ENCODE measurements at regions not wholly inside any gene's neighbourhood (a gene's known extent, or its start where the extent isn't known, plus 50 kb on each side); places are given as distances from the start of the nearest gene placed in this dataset.

DNA sequence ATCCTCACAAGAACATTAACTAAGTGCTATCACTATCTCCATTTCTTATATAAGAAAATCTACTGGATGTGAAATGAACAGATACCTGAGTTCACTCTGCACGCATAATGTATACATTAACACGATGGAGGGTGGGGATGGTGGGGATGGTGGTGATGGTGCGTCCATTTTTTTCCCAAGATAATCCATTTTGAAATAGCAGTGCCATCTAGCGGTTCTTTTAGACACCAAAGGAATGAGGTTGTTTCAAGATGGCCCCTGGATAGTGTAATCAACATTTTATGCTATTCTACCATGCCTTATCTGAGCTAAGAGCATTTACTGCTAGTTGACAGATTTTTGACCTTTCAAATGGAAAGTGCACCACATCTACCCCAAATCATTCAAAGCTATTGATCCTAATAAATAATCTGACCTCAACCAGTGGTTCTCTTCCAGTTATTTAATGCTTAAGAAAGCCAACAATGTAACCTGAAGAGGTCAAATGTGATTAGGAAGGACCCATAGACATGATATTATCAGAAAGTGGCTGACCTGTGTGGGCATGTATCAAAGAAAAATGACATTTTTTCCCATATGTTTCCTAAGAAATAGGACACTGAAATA lies 714.7 kb upstream of the TENM4 start:
- Histone ChIP-seq H3K9ac (ENCODE audit: low read depth, low read length) (no peak overlapping the region), H3K9me3 (ENCODE audit: control insufficient read depth, insufficient read depth, low read length) (no peaks in the 10 kb centered on the region), H3K36me3 (ENCODE audit: insufficient read depth, low read length) (no peaks in the 10 kb centered on the region), H3K4me1 (ENCODE audit: insufficient read depth, low read length) (no peaks in the 10 kb centered on the region; the same call in none of the 2 replicates)

DNA sequence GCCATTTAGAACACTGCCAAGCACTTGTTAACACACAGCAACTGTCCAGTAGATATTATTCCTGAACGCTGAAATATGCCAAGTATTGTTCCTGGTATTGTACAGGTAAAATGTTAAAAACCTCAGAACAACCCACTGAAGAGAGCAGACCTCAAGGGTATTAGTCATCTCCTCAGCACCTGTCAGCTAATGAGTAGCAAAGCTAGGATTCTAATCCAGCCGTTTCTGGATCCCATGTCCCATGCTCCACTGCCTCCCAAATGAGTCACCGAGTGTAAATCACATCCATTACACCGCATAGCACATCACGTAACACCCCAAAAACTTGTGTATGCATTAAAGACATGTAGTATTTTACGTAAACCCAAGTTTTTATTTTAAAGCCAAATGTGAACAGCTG lies 705.4 kb upstream of the TENM4 start:
- Histone ChIP-seq H3K9ac (ENCODE audit: low read depth, low read length) (no peak overlapping the region), H3K9me3 (ENCODE audit: control insufficient read depth, insufficient read depth, low read length) (no peaks in the 10 kb centered on the region), H3K4me1 (ENCODE audit: insufficient read depth, low read length) (0 out of 2 replicates have a peak, but pooled peaks cover 3% of the 10 kb centered on the region), H3K36me3 (ENCODE audit: insufficient read depth, low read length) (no peaks in the 10 kb centered on the region)

DNA sequence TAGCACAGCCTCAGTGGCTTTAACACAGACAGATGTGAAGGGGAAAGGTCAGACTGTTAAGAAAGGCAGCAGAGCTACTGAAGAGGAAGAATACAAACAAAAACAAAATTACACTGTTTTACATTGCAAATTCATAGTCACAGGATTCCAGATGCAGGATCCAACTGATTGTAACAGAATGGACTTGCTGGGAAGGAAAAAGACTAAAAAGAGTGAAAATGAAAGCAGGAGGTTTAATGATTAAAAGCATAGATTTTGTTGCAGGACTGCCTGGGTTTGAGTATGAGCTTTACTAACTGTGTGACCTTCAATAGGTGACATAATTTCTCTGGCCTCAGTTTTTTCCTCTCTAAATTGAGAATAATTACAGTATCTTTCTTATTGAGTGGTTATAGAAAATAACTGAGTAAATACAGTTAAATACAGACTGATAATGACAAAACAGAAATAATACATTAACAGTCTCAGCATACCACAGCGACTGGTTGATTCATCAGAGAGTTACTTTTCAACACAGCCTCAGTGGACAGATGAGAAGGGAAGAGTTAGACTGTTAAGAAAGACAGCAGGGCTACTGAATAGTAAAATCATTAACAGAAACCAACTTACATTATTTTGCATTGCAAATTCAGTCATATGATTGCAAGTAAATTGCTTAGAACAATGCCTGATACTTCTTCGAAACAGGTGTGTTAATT lies 704.2 kb upstream of the TENM4 start:
- no peaks in the 10 kb centered on the region for H3K36me3 ChIP-seq (ENCODE audit: insufficient read depth, low read length)
- H3K9ac ChIP-seq (ENCODE audit: low read depth, low read length) = no peak overlapping the region
- no peaks in the 10 kb centered on the region for H3K9me3 ChIP-seq (ENCODE audit: control insufficient read depth, insufficient read depth, low read length)
- H3K4me1 ChIP-seq (ENCODE audit: insufficient read depth, low read length) = 0 out of 2 replicates have a peak, but pooled peaks cover 3% of the 10 kb centered on the region

GRCh38 chr11:80136991-80137390 lies 696.2 kb upstream of the TENM4 start:
- H3K9me3 ChIP-seq (ENCODE audit: control insufficient read depth, insufficient read depth, low read length) = no peaks in the 10 kb centered on the region

DNA sequence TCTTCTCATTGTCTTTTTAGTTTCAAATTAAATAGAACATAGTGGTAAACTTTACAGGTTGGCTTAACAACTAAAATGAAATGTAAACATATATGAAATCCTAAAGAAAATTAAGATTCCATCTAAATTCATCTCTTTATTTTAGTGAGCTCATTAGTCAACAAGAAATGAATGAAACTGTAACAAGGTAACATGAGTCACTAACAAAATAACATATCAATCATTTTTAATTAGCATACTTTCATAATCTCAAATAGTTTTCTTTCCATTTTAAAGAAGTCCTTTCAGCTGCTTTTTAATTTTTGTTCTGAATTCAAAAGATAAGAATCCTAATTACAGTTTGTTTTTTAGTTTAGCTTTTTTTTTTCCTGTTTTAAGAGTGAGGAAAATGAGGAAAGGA lies 688.6 kb upstream of the TENM4 start:
- no peaks in the 10 kb centered on the region for H3K4me1 ChIP-seq (ENCODE audit: insufficient read depth, low read length)
- no peaks in the 10 kb centered on the region for H3K36me3 ChIP-seq (ENCODE audit: insufficient read depth, low read length)
- H3K9me3 ChIP-seq (ENCODE audit: control insufficient read depth, insufficient read depth, low read length) = peaks cover 6% of the 10 kb centered on the region; the same call in 1 of the 2 replicates
- no peak overlapping the region for H3K9ac ChIP-seq (ENCODE audit: low read depth, low read length)

More at GRCh38 chr11:80136991-80137390, 696.2 kb upstream of the TENM4 start:
- Histone ChIP-seq H3K9ac (ENCODE audit: low read depth, low read length) (no peak overlapping the region), H3K4me1 (ENCODE audit: insufficient read depth, low read length) (no peaks in the 10 kb centered on the region), H3K36me3 (ENCODE audit: insufficient read depth, low read length) (no peaks in the 10 kb centered on the region)

- no peaks in the 10 kb centered on the region for H3K36me3 ChIP-seq (ENCODE audit: insufficient read depth, low read length)
- H3K4me1 ChIP-seq (ENCODE audit: insufficient read depth, low read length) = no peaks in the 10 kb centered on the region
- H3K9me3 ChIP-seq (ENCODE audit: control insufficient read depth, insufficient read depth, low read length) = peaks cover 8% of the 10 kb centered on the region; the same call in 1 of the 2 replicates
- no peak overlapping the region for H3K9ac ChIP-seq (ENCODE audit: low read depth, low read length)
These were observed 681.4 kb upstream of the TENM4 start for GRCh38 chr11:80122211-80122610.

DNA sequence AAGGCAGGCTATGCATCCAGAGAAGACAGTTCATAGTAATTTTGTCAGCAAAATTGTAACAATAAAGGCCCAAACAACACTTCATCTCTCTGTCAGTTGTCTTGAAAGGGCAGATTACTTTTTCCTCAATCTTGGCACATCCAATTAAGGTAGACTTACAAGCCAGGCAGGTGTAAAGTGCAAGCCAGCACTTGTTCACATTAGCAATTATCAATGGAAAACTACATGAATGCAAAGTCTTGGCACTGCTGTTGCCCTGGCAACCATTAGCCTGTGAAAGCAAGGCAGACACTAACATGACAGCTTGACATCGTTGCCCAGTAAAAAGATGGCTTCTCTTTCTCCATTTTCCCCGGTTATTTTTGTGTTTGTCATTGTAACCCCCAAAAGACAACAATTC lies 677.2 kb upstream of the TENM4 start:
- Histone ChIP-seq H3K9ac (ENCODE audit: low read depth, low read length) (no peak overlapping the region), H3K4me1 (ENCODE audit: insufficient read depth, low read length) (no peaks in the 10 kb centered on the region), H3K36me3 (ENCODE audit: insufficient read depth, low read length) (no peaks in the 10 kb centered on the region)

GRCh38 chr11:80116796-80117195 lies 676.0 kb upstream of the TENM4 start:
- H3K4me1 ChIP-seq (ENCODE audit: insufficient read depth, low read length) = no peaks in the 10 kb centered on the region
- H3K9ac ChIP-seq (ENCODE audit: low read depth, low read length) = no peak overlapping the region
- no peaks in the 10 kb centered on the region for H3K9me3 ChIP-seq (ENCODE audit: control insufficient read depth, insufficient read depth, low read length)
- no peaks in the 10 kb centered on the region for H3K36me3 ChIP-seq (ENCODE audit: insufficient read depth, low read length)

More for the DNA sequence above, 677.2 kb upstream of the TENM4 start:
- H3K9me3 ChIP-seq (ENCODE audit: control insufficient read depth, insufficient read depth, low read length) = no peaks in the 10 kb centered on the region

- H3K36me3 ChIP-seq (ENCODE audit: insufficient read depth, low read length) = no peaks in the 10 kb centered on the region
- H3K9me3 ChIP-seq (ENCODE audit: control insufficient read depth, insufficient read depth, low read length) = no peaks in the 10 kb centered on the region
- H3K4me1 ChIP-seq (ENCODE audit: insufficient read depth, low read length) = no peaks in the 10 kb centered on the region
- no peak overlapping the region for H3K9ac ChIP-seq (ENCODE audit: low read depth, low read length)
These were observed 668.8 kb upstream of the TENM4 start for GRCh38 chr11:80109652-80110051.

DNA sequence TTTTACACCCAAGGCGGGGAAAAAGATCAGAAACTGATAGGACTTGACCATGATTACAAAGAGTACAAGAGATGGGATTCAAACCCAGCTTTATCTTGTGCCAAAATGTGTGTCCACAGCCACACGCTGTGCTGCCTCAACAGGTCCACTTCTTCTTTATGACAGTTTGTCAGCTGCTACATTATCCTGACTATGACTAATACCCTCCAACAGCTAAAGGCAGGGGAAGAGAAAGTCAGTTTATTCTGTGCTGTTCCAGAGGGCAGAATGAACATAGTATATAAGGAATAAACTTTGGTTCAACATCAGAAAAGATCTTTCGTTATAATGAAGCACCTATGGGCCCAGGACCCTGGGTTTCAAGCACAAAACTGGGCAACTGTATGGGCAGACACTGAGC lies 668.2 kb upstream of the TENM4 start:
- Histone ChIP-seq H3K9ac (ENCODE audit: low read depth, low read length) (no peak overlapping the region), H3K4me1 (ENCODE audit: insufficient read depth, low read length) (no peaks in the 10 kb centered on the region), H3K9me3 (ENCODE audit: control insufficient read depth, insufficient read depth, low read length) (no peaks in the 10 kb centered on the region), H3K36me3 (ENCODE audit: insufficient read depth, low read length) (no peaks in the 10 kb centered on the region)

GRCh38 chr11:80107415-80107814 lies 666.6 kb upstream of the TENM4 start:
- Histone ChIP-seq H3K4me1 (ENCODE audit: insufficient read depth, low read length) (no peaks in the 10 kb centered on the region), H3K9me3 (ENCODE audit: control insufficient read depth, insufficient read depth, low read length) (no peaks in the 10 kb centered on the region), H3K9ac (ENCODE audit: low read depth, low read length) (no peak overlapping the region), H3K36me3 (ENCODE audit: insufficient read depth, low read length) (no peaks in the 10 kb centered on the region)

GRCh38 chr11:80104191-80104590 lies 663.4 kb upstream of the TENM4 start:
- Histone ChIP-seq H3K36me3 (ENCODE audit: insufficient read depth, low read length) (no peaks in the 10 kb centered on the region), H3K4me1 (ENCODE audit: insufficient read depth, low read length) (no peaks in the 10 kb centered on the region), H3K9me3 (ENCODE audit: control insufficient read depth, insufficient read depth, low read length) (no peaks in the 10 kb centered on the region), H3K9ac (ENCODE audit: low read depth, low read length) (no peak overlapping the region)

DNA sequence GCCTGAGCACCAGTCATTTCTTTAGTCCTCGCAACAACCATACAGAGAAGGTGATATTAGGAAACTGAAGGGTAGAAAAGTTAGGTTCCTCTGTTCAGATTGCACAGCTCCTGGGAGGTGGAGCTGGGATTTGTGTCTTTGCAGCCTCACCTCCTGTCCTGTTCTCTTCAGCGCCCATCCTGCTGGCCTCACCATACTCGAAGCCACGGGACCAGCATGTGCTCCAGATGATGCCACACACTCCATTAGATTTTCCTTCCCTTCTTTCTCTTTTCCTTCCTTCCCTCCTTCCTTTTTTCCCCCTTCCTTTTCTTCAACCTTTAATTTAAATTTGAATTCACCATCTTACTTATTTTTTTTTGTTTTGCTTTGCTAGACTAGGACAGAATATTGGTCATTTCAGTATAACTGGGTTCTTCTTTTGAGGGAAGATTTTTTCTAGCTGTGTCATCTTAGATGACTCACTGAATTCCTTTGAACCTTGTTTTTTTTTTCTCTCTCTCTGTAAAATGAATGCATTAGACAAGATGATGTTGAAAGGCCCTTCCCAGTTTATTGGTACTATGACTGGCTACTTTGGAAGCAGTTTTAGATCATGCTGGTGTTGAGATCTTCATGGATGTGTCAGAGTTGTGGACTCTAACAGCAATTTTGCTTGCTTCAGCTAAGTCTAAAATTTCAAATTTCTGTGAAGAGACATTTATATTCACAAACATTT lies 662.5 kb upstream of the TENM4 start:
- no peak overlapping the region for H3K9ac ChIP-seq (ENCODE audit: low read depth, low read length)
- H3K9me3 ChIP-seq (ENCODE audit: control insufficient read depth, insufficient read depth, low read length) = no peaks in the 10 kb centered on the region
- no peaks in the 10 kb centered on the region for H3K4me1 ChIP-seq (ENCODE audit: insufficient read depth, low read length)
- no peaks in the 10 kb centered on the region for H3K36me3 ChIP-seq (ENCODE audit: insufficient read depth, low read length)

GRCh38 chr11:80097146-80097545 lies 656.3 kb upstream of the TENM4 start:
- no peaks in the 10 kb centered on the region for H3K36me3 ChIP-seq (ENCODE audit: insufficient read depth, low read length)
- H3K9ac ChIP-seq (ENCODE audit: low read depth, low read length) = no peak overlapping the region
- no peaks in the 10 kb centered on the region for H3K9me3 ChIP-seq (ENCODE audit: control insufficient read depth, insufficient read depth, low read length)
- H3K4me1 ChIP-seq (ENCODE audit: insufficient read depth, low read length) = no peaks in the 10 kb centered on the region

GRCh38 chr11:80096736-80097135 lies 655.9 kb upstream of the TENM4 start:
- Histone ChIP-seq H3K4me1 (ENCODE audit: insufficient read depth, low read length) (no peaks in the 10 kb centered on the region), H3K9ac (ENCODE audit: low read depth, low read length) (no peak overlapping the region), H3K9me3 (ENCODE audit: control insufficient read depth, insufficient read depth, low read length) (no peaks in the 10 kb centered on the region), H3K36me3 (ENCODE audit: insufficient read depth, low read length) (no peaks in the 10 kb centered on the region)

All from ES-I3 (cell line).